Esophagus muscularis mucosa (tissue), 4 donors: ENCODE measurements at regions not wholly inside any gene's neighbourhood (a gene's known extent, or its start where the extent isn't known, plus 50 kb on each side); places are given as distances from the start of the nearest gene placed in this dataset.

Experiments used
- DNase-seq: peaks from one replicate; pipeline ENCODE4 v3.0.0-alpha.2; 2017; ENCODE audit errors: extremely low spot score
- H3K27ac ChIP-seq, 4 donors: fragments of 200-600 bp; sonication (generic); replicated peaks in 1 of 4; 1 replicate in 3 of 4; 2 replicates in 1 of 4; pipeline ENCODE4 v1.5.1; 2016 to 2019; ENCODE audit warnings: mild to moderate bottlenecking in 1 of 4
- H3K27me3 ChIP-seq, 4 donors: fragments of 200-600 bp; sonication (generic); one replicate each; pipeline versions ENCODE4 v1.5.1 to v1.6.0; 2016 to 2019
- H3K36me3 ChIP-seq, 4 donors: fragments of 200-600 bp; sonication (generic); one replicate each; pipeline ENCODE4 v1.5.1; 2016 to 2019
- H3K4me1 ChIP-seq, 4 donors: fragments of 200-600 bp; sonication (generic); one replicate each; pipeline ENCODE4 v1.5.1; 2016 to 2019
- H3K4me3 ChIP-seq, 4 donors: fragments of 200-600 bp; sonication (generic); 1 replicate in 2 of 4; 2 replicates in 2 of 4; pipeline ENCODE4 v1.5.1; 2016 to 2019; ENCODE audit warnings: mild to moderate bottlenecking in 4 of 4, moderate library complexity in 1 of 4
- H3K9me3 ChIP-seq, 4 donors: fragments of 200-600 bp; sonication (generic); 1 replicate in 3 of 4; 2 replicates in 1 of 4; pipeline ENCODE4 v1.5.1; 2016 to 2019
- CTCF ChIP-seq, 3 experiments: fragments of 200-600 bp in 2 of 3; fragments of 450-650 bp in 1 of 3; sonication (generic) in 2 of 3; IDR thresholded peaks; one replicate each; pipeline ENCODE4 v1.5.1; 2017 to 2019; ENCODE audit warnings: antibody characterized with exemption in 3 of 3, mild to moderate bottlenecking in 2 of 3, moderate library complexity in 1 of 3
- EP300 ChIP-seq: sonication (generic); formaldehyde crosslinking; IDR thresholded peaks from one replicate; pipeline ENCODE4 v1.6.1; 2017; ENCODE audit warnings: antibody characterized with exemption
- POLR2A ChIP-seq: fragments of 450-650 bp; IDR thresholded peaks from one replicate; pipeline ENCODE4 v1.6.1; 2017; ENCODE audit warnings: antibody characterized with exemption, moderate library complexity, mild to moderate bottlenecking, low read depth
- POLR2AphosphoS5 ChIP-seq, 2 donors: sonication (generic); formaldehyde crosslinking; IDR thresholded peaks; one replicate each; pipeline ENCODE4 v1.6.1; 2017; ENCODE audit warnings: antibody characterized with exemption in 2 of 2
- WGBS: methylation state at CpG from one replicate; pipeline ENCODE4 v1.1.5; 2018; 5-methylcytosine and 5-hydroxymethylcytosine counted together
- intact Hi-C: fragments of 100-400 bp; cut with DNase I; formaldehyde crosslinking; loops from one replicate; pipeline ENCODE4 v1.15.1; 2023

DNA sequence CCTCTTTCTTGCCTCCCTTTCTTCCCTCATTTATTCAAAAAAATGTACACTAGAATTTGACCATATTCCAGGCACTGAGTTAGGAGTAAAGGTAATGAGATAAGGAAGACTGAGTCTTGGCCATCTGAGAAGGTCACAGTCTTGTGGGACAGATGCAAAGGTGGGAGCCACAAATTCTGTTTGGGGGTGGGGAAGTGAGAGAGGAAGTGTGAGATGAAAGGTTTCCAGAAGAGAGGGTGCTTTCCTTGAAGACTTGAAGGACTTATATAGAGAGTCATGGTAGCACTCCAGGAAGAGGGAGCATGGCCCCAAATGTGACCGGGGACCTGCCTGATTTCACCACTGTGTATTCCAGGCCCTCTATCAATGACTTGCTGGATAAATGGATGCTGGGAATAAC is 320.6 kb downstream of the LPIN1 start:
- Histone ChIP-seq H3K27me3 (no peaks in the 10 kb centered on the region), H3K4me3 (no peak overlapping the region), H3K27ac (no peak overlapping the region), H3K4me1 (peaks cover 0 to 5% (median 4%) of the 10 kb centered on the region in 4 donors), H3K9me3 (no peaks in the 10 kb centered on the region), H3K36me3 (no peaks in the 10 kb centered on the region)
- intact Hi-C loops: no loop called here
- TF ChIP-seq POLR2AphosphoS5 (IDR thresholded peaks at IDR 0.05) (no peak), POLR2A (no peak), CTCF (IDR thresholded peaks at IDR 0.05) (no peak), EP300 (no peak)
- no peak for DNase-seq
- WGBS: 82% methylated on average over 1 of the region's 1 CpG

DNA sequence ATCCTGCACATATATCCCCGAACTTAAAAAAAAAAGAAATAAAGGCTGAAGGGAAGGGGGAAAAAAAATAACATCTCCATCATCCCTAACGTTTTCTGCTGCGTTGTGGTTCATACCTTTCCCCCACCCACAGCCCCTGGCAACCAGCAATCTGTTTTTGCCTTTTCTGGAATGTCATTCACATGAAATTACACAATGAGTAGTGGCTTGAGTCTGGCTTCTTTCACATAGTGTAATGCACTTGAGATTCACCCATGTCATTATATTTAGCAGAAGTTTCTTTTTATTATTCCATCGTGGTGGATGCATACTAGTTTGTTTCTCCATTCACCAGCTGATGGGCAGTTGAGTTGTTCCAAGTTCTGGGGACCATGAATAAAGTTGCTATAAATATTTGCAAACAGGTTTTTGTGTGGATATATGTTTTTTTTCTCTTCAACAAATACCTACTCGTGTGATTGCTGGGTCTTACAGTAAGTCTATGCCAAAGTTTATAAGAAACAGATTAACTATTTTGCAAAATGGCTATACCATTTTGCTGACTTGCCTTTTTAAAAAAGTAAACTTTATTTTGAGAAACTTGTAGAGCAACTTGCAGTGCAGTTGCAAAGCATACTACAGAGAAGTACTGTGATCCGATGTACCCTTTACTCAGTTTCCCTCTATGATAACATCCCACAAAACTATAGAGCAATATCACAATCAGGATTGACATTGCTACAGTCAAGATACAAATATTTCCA is 322.5 kb downstream of the LPIN1 start:
- TF ChIP-seq CTCF (IDR thresholded peaks at IDR 0.05): no peak
- no peak for TF ChIP-seq POLR2A
- TF ChIP-seq EP300: no peak
- TF ChIP-seq POLR2AphosphoS5 (IDR thresholded peaks at IDR 0.05): no peak
- H3K4me3 ChIP-seq: no peak overlapping the region
- DNase-seq: no peak
- 64% methylated on average over 6 of the region's 6 CpGs for WGBS
- no peaks in the 10 kb centered on the region for H3K27me3 ChIP-seq
- H3K9me3 ChIP-seq: no peaks in the 10 kb centered on the region
- no peaks in the 10 kb centered on the region for H3K36me3 ChIP-seq
- H3K27ac ChIP-seq: no peak overlapping the region
- H3K4me1 ChIP-seq: no peaks in the 10 kb centered on the region
- intact Hi-C loops: no loop called here

DNA sequence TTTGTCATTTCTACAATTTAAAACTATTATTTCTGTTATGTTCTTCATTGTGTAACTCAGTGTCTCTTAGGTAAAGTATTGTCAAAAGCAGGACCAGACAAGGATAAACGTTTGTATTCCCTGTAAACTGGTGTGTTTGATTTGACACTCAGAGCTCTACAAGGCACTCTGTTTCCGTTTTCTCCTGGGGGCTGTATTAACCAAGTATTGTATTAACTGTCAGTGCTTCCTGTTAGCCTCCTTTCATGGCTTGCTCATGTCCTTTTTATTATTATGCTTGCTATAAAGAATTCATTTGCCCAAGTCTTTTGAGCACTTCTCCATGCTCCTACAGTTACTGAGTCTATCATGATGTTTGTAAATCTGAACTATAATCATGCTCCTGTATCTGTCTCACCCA is 323.7 kb downstream of the LPIN1 start:
- Histone ChIP-seq H3K9me3 (no peaks in the 10 kb centered on the region), H3K36me3 (no peaks in the 10 kb centered on the region), H3K27me3 (no peaks in the 10 kb centered on the region), H3K4me3 (no peak overlapping the region), H3K27ac (no peak overlapping the region), H3K4me1 (no peaks in the 10 kb centered on the region)
- intact Hi-C loops: no loop called here
- DNase-seq: no peak
- 53% methylated on average over 2 of the region's 2 CpGs for WGBS
- TF ChIP-seq POLR2AphosphoS5 (IDR thresholded peaks at IDR 0.05) (no peak), EP300 (no peak), POLR2A (no peak), CTCF (IDR thresholded peaks at IDR 0.05) (no peak)

DNA sequence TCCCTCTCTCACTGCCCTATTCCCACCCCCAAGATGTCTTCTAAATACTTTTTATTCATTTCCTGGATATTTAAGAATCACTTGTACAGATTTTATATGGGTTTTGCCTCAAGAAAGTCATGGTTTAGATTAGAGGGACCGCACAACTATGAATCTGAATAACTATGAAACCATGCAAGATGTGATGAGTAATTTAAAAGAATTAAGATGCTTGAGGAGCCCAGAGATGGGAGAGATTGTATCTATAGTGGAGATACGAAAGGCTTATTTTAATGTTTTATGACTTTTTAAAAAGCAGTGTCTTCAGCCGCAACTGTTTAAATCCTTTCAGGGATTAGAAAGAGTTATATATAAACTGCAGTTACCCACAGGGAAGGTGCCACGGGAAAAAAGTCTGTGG is 324.1 kb downstream of the LPIN1 start:
- DNase-seq: no peak
- Histone ChIP-seq H3K9me3 (no peaks in the 10 kb centered on the region), H3K4me1 (no peaks in the 10 kb centered on the region), H3K27me3 (no peaks in the 10 kb centered on the region), H3K4me3 (no peak overlapping the region), H3K36me3 (no peaks in the 10 kb centered on the region), H3K27ac (no peak overlapping the region)
- intact Hi-C loops: no loop called here
- 86% methylated on average over 4 of the region's 4 CpGs for WGBS
- no peak for TF ChIP-seq POLR2A
- no peak for TF ChIP-seq EP300
- no peak for TF ChIP-seq POLR2AphosphoS5 (IDR thresholded peaks at IDR 0.05)
- no peak for TF ChIP-seq CTCF (IDR thresholded peaks at IDR 0.05)

GRCh38 chr2:12071318-12071717 is 324.9 kb downstream of the LPIN1 start:
- Histone ChIP-seq H3K4me3 (no peak overlapping the region), H3K9me3 (no peaks in the 10 kb centered on the region), H3K27ac (no peak overlapping the region), H3K4me1 (no peaks in the 10 kb centered on the region), H3K27me3 (no peaks in the 10 kb centered on the region), H3K36me3 (no peaks in the 10 kb centered on the region)
- intact Hi-C loops: no loop called here
- DNase-seq: no peak
- TF ChIP-seq POLR2AphosphoS5 (IDR thresholded peaks at IDR 0.05) (no peak), CTCF (IDR thresholded peaks at IDR 0.05) (no peak), EP300 (no peak), POLR2A (no peak)
